ENCODE measurements at regions not wholly inside any gene's neighbourhood (a gene's known extent, or its start where the extent isn't known, plus 50 kb on each side); places are given as distances from the start of the nearest gene placed in this dataset.

- TF ChIP-seq TAF1 (IDR thresholded peaks at IDR 0.05; ENCODE audit: borderline replicate concordance, low read depth, low read length) (no peak), EZH2phosphoT487 (IDR thresholded peaks at IDR 0.05; ENCODE audit: borderline replicate concordance, low read depth) (no peak), IRF3 (IDR thresholded peaks at IDR 0.05; ENCODE audit: low read depth, low read length) (no peak), POLR2AphosphoS5 (IDR thresholded peaks at IDR 0.05; ENCODE audit: low read depth, low read length) (no peak), NFIC (IDR thresholded peaks at IDR 0.05; ENCODE audit: borderline replicate concordance) (no peak), SIN3A (IDR thresholded peaks at IDR 0.05; ENCODE audit: borderline replicate concordance, low read depth, low read length) (no peak), JUND (IDR thresholded peaks at IDR 0.05) (no peak), TCF12 (IDR thresholded peaks at IDR 0.05) (no peak), GABPA (IDR thresholded peaks at IDR 0.05; ENCODE audit: low read depth) (no peak), EP300 (IDR thresholded peaks at IDR 0.05; ENCODE audit: borderline replicate concordance in 1 of 2, low read depth in 1 of 2, low read length in 1 of 2) (no peak), GATA2 (CRISPR knock-in tag; IDR thresholded peaks at IDR 0.05) (no peak), TEAD4 (IDR thresholded peaks at IDR 0.05; ENCODE audit: borderline replicate concordance, insufficient read depth) (no peak)
- TF ChIP-seq, protein P1, sequence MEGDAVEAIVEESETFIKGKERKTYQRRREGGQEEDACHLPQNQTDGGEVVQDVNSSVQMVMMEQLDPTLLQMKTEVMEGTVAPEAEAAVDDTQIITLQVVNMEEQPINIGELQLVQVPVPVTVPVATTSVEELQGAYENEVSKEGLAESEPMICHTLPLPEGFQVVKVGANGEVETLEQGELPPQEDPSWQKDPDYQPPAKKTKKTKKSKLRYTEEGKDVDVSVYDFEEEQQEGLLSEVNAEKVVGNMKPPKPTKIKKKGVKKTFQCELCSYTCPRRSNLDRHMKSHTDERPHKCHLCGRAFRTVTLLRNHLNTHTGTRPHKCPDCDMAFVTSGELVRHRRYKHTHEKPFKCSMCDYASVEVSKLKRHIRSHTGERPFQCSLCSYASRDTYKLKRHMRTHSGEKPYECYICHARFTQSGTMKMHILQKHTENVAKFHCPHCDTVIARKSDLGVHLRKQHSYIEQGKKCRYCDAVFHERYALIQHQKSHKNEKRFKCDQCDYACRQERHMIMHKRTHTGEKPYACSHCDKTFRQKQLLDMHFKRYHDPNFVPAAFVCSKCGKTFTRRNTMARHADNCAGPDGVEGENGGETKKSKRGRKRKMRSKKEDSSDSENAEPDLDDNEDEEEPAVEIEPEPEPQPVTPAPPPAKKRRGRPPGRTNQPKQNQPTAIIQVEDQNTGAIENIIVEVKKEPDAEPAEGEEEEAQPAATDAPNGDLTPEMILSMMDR (IDR thresholded peaks at IDR 0.05): no peak
- TF ChIP-seq, protein P2, sequence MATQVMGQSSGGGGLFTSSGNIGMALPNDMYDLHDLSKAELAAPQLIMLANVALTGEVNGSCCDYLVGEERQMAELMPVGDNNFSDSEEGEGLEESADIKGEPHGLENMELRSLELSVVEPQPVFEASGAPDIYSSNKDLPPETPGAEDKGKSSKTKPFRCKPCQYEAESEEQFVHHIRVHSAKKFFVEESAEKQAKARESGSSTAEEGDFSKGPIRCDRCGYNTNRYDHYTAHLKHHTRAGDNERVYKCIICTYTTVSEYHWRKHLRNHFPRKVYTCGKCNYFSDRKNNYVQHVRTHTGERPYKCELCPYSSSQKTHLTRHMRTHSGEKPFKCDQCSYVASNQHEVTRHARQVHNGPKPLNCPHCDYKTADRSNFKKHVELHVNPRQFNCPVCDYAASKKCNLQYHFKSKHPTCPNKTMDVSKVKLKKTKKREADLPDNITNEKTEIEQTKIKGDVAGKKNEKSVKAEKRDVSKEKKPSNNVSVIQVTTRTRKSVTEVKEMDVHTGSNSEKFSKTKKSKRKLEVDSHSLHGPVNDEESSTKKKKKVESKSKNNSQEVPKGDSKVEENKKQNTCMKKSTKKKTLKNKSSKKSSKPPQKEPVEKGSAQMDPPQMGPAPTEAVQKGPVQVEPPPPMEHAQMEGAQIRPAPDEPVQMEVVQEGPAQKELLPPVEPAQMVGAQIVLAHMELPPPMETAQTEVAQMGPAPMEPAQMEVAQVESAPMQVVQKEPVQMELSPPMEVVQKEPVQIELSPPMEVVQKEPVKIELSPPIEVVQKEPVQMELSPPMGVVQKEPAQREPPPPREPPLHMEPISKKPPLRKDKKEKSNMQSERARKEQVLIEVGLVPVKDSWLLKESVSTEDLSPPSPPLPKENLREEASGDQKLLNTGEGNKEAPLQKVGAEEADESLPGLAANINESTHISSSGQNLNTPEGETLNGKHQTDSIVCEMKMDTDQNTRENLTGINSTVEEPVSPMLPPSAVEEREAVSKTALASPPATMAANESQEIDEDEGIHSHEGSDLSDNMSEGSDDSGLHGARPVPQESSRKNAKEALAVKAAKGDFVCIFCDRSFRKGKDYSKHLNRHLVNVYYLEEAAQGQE (IDR thresholded peaks at IDR 0.05; ENCODE audit: low read depth, low read length): no peak
- TF ChIP-seq, protein P3, sequence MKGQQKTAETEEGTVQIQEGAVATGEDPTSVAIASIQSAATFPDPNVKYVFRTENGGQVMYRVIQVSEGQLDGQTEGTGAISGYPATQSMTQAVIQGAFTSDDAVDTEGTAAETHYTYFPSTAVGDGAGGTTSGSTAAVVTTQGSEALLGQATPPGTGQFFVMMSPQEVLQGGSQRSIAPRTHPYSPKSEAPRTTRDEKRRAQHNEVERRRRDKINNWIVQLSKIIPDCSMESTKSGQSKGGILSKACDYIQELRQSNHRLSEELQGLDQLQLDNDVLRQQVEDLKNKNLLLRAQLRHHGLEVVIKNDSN (IDR thresholded peaks at IDR 0.05; ENCODE audit: borderline replicate concordance, low read depth): no peak
- Histone ChIP-seq H3K4me1 (ENCODE audit: control insufficient read depth in 1 of 2, insufficient read depth in 2 of 2, low read depth in 1 of 2, low read length in 1 of 2) (peaks cover 0 to 14% of the 10 kb centered on the region in 2 experiments; a peak in 2 of 4 replicates), H3K27ac (ENCODE audit: low read depth in 2 of 2, low read length in 1 of 2) (no peak overlapping the region), H3K4me3 (ENCODE audit: low read depth in 2 of 2, low read length in 1 of 2) (no peak overlapping the region), H4K20me1 (ENCODE audit: insufficient read depth) (no peaks in the 10 kb centered on the region), H3K36me3 (replicated peaks in 1 of 2; ENCODE audit: control insufficient read depth in 1 of 2, insufficient read depth in 2 of 2, low read length in 1 of 2) (no peaks in the 10 kb centered on the region), H3K9me2 (no peaks in the 10 kb centered on the region), H3K79me2 (ENCODE audit: insufficient read depth) (no peaks in the 10 kb centered on the region), H3K9me3 (no peaks in the 10 kb centered on the region), H2AFZ (ENCODE audit: low read depth) (no peak overlapping the region), H3K27me3 (ENCODE audit: insufficient read depth) (no peaks in the 10 kb centered on the region), H3K9ac (no peak overlapping the region), H3F3A (replicated peaks; ENCODE audit: insufficient read depth) (no peaks in the 10 kb centered on the region), H3K4me2 (no peak overlapping the region)
- WGBS (ENCODE audit: low lambda C conversion rate): 79% methylated on average over 6 of the region's 6 CpGs
- DNase-seq: no peak
- POLR2A ChIA-PET: no interaction called here
- CTCF ChIA-PET: no interaction called here
These were observed 218.6 kb downstream of the SEMA6A start for GRCh38 chr5:116355819-116356601.

Data from SK-N-SH (cell line).